Embryonic facial prominence (tissue), 1 donor: ENCODE measurements at regions not wholly inside any gene's neighbourhood (a gene's known extent, or its start where the extent isn't known, plus 50 kb on each side); places are given as distances from the start of the nearest gene placed in this dataset.
"Not testable (repeated sequence)": the region's sequence is repeated elsewhere in the genome, so short reads cannot be mapped to it uniquely, and the experiment has no call there.

Experiments
- DNase-seq: peaks from one replicate; pipeline ENCODE4 v3.0.0-alpha.2; 2016; ENCODE audit errors: extremely low spot score

GRCh38 chr10:33956322-33956721 is 621.9 kb upstream of the NRP1 start:
- not testable (repeated sequence) for DNase-seq

- no peak for DNase-seq
Observed at GRCh38 chr10:33955676-33956075, 621.2 kb upstream of the NRP1 start.

GRCh38 chr10:33952692-33953360 is 618.4 kb upstream of the NRP1 start:
- DNase-seq: no peak

- no peak for DNase-seq
Observed at GRCh38 chr10:33950206-33950605, 615.7 kb upstream of the NRP1 start.

- no peak for DNase-seq
Observed at GRCh38 chr10:33947544-33947943, 613.1 kb upstream of the NRP1 start.

- no peak for DNase-seq
Observed at GRCh38 chr10:33945051-33945450, 610.6 kb upstream of the NRP1 start.

GRCh38 chr10:33942508-33942907 is 608.0 kb upstream of the NRP1 start:
- DNase-seq: no peak

GRCh38 chr10:33939892-33940291 is 605.4 kb upstream of the NRP1 start:
- no peak for DNase-seq

GRCh38 chr10:33939410-33939809 is 604.9 kb upstream of the NRP1 start:
- no peak for DNase-seq

GRCh38 chr10:33938001-33938400 is 603.5 kb upstream of the NRP1 start:
- DNase-seq: no peak

- DNase-seq: no peak
Observed at GRCh38 chr10:33937036-33937730, 602.7 kb upstream of the NRP1 start.

- no peak for DNase-seq
Observed at GRCh38 chr10:33935350-33935749, 600.9 kb upstream of the NRP1 start.

GRCh38 chr10:33930079-33930478 is 595.6 kb upstream of the NRP1 start:
- no peak for DNase-seq

GRCh38 chr10:33927347-33927746 is 592.9 kb upstream of the NRP1 start:
- no peak for DNase-seq

GRCh38 chr10:33921970-33922605 is 587.6 kb upstream of the NRP1 start:
- no peak for DNase-seq

- DNase-seq: no peak
Observed at GRCh38 chr10:33920351-33920750, 585.9 kb upstream of the NRP1 start.

GRCh38 chr10:33919244-33919643 is 584.8 kb upstream of the NRP1 start:
- no peak for DNase-seq

GRCh38 chr10:33917069-33917780 is 582.8 kb upstream of the NRP1 start:
- no peak for DNase-seq

GRCh38 chr10:33914746-33915145 is 580.3 kb upstream of the NRP1 start:
- no peak for DNase-seq

- no peak for DNase-seq
Observed at GRCh38 chr10:33913194-33913593, 578.7 kb upstream of the NRP1 start.

GRCh38 chr10:33909476-33909875 is 575.0 kb upstream of the NRP1 start:
- DNase-seq: not testable (repeated sequence)

- no peak for DNase-seq
Observed at GRCh38 chr10:33901166-33901565, 566.7 kb upstream of the NRP1 start.
